ENCODE measurements at regions not wholly inside any gene's neighbourhood (a gene's known extent, or its start where the extent isn't known, plus 50 kb on each side); places are given as distances from the start of the nearest gene placed in this dataset.
"Not testable (repeated sequence)": the region's sequence is repeated elsewhere in the genome, so short reads cannot be mapped to it uniquely, and the experiment has no call there.

DNA sequence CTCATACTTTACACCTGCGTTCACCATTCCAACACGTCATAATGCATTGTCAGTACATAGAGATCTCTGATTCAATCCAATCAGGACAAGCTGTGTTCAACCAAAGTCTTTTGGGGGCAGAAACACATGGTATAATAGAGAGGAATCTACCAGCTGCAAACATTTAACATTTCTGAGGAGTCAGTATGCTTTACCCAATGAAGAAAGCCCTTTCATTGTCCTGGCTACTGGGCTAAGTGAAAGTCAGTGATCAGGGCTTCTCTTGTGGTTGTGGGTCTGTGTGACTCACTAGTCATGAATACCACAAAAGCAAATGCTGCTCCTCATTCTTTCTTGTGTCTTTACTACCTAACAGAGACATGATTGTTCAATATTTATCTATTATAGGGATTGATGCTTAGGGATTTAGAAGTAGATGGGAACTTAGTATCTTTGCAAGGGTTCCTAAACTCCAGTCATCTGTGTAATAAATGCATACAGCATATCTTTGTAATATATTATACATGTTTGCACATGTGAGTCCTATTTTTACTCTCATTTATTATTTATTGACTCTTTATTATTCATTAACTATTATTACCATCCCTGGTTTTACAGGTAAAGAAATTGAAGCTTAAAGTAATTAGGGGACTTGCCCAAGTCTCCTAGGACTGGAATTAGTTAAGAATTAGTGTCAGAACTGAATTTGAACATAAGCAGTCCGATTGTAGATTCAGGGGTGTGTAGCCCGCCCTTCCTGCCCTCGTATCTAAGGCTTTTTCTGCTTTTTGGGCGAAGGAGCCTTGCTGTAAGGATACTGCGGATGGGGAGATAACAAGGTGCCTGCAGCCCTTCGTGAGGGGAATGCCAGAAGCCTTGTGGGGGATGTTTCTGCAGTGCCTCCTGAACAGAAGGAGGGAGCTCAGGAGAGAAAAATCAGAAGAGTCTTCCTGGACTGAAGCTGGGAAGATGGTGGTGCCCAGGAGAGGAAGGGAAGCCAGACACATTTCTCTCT, 353.1 kb upstream of the BOD1L1 start:
- no peak for DNase-seq (ENCODE audit: extremely low read depth, low read depth, low spot score)

GRCh38 chr4:13981499-13981898, 354.0 kb upstream of the BOD1L1 start:
- no peak for DNase-seq (ENCODE audit: extremely low read depth, low read depth, low spot score)

DNA sequence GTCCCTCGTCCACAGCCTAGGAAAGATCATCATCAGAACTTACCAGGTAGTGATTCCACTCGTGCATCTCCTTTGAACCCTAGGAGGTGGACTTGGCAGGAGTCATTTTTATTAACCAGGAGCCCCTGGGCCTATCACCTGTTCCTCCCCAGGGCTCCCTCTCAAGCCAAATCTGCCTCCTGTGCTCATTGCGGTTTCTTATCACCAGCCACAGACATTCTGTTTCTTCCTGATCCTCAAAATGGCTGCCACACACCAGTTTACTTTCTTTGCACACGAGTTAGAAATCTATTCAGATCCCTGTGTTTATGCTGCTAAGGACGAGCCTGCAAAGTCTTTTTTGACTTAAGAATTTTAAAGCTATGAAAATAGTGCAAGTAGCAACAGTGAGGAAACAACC, 354.5 kb upstream of the BOD1L1 start:
- DNase-seq (ENCODE audit: extremely low read depth, low read depth, low spot score): no peak

GRCh38 chr4:13983189-13983790, 355.8 kb upstream of the BOD1L1 start:
- DNase-seq (ENCODE audit: extremely low read depth, low read depth, low spot score): no peak

DNA sequence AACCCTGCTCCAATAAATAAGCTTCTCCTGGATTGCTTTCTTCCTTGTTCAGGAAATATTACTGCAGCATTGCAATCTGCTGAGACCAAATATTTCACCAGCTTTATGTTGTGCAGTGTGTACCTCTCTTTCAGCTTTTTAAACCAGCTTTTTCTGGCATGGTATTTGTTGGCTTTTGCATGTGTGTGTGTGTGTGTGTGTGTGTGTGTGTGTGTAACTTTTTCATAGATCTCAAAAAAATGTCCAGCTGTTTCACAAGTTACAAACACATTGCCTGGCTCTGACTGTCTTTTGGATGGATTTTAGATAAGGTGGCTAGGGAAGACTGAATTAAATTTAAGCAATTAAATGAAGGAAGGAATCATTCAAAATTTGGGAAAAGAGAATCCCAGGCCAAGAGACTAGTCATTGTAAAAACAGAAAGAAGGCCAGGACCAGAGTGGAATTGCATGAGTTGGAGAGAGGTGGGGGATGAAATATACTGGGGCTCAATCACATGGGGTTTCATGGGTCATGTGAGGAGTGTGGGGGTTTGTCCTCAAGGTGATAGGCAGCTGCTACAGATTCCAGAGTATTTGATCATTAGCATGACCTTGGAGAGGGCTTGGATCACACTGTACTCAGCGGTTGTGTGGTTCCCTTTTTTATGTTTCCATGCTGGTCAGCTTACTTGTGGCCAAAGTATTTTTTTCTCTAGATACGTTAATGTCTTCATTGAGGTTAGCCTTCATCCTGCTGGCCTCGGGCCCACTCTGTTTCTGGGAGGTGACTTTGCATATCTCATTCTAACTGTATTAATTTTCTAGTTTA, 357.7 kb upstream of the BOD1L1 start:
- DNase-seq (ENCODE audit: extremely low read depth, low read depth, low spot score): no peak

DNA sequence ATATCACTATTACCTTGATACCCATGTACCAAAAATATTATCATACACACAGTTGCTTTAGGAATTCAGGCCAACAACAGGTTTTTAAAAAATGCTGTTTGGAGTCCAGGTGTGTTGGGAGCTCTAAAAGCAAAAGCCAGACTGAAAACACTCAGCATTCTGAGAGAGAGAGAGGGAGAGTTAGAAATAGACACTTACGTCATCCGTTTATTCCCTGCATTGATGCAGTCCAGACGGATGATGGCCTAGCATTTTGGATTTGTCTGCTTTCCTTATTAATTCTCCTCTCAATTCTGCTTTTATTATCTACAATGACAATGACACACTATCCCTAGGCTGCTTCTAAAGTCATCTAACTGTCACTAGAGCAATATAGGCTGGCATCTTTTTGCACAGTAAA, 358.3 kb upstream of the BOD1L1 start:
- no peak for DNase-seq (ENCODE audit: extremely low read depth, low read depth, low spot score)

DNA sequence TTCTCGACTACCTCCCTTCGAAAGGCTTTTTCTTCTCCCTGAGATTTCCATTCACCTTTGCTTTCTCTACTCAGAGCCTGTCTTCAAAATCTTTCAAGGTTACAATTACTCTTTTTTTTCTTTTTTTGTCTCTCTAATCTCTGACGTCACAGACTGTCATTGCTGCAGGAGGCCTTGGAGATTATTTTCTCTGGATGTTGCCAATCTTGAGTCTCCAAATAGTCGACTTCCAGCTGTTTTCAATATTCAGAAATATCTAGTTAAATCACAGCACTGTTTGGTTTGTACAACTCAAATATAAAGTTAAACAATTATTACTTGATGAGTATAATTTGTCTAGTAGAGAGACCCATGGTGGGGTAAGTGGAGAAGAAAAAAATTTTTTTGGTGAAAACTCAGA, 359.0 kb upstream of the BOD1L1 start:
- no peak for DNase-seq (ENCODE audit: extremely low read depth, low read depth, low spot score)

DNA sequence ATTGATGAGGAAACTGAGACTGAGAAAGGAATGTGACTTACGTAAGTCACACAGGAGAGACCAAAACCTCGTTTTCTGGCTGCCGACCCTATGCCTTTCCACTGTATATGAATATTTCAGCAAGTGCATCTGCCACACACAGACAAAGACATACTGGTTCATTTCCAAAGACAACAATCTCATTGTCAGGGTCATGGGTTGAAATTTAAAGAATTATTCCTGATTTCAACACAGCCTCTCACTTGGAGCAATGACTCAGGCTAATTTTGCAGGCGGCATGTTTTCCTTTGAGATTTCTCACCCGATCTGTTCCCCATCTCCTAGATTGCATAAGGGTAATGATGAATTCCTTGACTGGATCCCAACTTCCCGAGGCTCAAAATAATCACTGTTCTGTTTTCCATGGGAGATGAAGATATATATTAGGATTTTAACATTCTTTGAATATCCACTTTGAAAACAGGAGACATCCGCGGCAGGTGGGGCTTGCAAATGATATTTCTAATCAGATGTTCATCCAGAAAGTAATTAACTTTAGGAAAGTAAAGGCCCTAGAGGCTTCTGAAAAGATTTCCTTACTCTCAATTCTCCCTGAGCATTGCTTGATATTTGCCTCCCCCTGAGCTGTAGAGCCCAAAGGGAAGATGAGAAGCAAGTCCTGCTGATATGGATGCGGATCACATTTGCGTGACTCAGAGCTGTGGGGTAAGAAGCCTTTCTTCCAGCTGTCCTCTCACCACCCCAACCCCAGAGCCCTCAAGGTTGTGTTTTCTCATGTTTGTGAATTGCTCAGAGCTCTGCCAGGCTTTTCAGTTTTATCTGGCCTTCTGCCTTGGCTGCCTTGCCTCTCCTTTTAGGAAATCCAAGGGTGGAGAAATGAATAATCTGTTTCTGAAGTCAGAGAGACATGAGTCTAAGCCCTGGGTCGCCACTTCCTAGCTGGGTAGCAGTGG, 361.1 kb upstream of the BOD1L1 start:
- DNase-seq (ENCODE audit: extremely low read depth, low read depth, low spot score): no peak

DNA sequence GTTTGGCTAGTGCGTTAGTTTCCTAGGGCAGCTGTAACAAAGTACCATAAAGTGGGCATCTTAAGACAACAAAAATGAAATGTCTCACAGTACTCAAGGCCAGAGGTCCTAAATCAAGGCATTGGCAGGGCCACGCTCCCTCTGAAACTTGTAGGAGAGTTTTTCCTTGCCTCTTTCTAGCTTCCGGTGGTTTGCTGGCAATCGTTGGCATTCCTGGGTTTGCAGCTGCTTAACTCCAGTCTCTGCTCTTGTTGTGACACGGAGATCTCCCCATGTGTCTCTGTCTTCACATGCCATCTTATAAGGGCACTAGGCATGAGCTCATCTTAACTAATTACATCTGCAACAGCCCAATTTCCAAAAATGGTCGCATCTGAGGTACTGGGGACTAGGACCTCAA, 362.0 kb upstream of the BOD1L1 start:
- no peak for DNase-seq (ENCODE audit: extremely low read depth, low read depth, low spot score)

GRCh38 chr4:13990596-13991589, 363.4 kb upstream of the BOD1L1 start:
- no peak for DNase-seq (ENCODE audit: extremely low read depth, low read depth, low spot score)

DNA sequence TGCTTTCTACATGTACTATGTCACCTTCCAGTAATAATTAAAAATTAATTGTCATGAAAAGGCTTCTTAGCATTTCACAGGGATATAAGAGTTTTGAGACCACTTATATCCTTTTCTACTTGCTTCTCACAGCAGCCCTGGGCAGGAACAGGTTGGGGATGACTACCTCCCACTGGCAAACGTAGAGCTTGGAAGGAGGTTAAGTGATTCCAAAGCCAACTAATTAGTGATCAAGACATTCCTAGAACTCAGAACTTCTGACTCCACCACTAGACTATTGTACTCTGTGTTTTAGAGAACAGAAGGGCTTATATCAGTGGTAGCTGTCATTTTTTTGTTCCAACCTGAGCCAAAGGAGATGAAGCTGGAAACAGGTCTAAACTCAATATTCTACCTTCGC, 364.5 kb upstream of the BOD1L1 start:
- no peak for DNase-seq (ENCODE audit: extremely low read depth, low read depth, low spot score)

DNA sequence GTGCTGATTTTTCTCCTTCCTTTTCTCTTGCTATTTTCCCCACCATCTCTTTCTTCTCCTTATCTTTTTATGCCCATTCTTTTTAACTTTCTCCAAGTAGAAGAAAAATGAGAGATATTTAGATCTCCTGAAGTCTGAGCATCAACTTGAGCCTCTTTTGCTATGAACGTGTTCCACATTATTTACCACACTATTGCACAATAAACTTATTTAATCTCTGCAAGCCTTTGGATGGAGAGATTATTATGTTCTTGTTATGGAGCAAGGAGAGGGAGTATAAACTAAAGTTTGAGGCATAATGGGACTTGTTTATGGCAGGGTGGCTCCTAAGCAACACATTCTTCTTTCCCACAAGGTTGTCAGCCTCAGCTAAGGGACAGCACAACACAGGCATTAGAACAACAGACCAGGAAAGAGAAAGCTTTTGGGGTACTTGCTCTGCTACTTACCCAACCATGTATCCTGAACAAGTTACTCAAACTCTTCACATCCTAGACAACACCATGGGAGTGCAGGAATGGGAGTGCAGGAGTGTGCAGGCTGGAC, 365.5 kb upstream of the BOD1L1 start:
- DNase-seq (ENCODE audit: extremely low read depth, low read depth, low spot score): no peak

DNA sequence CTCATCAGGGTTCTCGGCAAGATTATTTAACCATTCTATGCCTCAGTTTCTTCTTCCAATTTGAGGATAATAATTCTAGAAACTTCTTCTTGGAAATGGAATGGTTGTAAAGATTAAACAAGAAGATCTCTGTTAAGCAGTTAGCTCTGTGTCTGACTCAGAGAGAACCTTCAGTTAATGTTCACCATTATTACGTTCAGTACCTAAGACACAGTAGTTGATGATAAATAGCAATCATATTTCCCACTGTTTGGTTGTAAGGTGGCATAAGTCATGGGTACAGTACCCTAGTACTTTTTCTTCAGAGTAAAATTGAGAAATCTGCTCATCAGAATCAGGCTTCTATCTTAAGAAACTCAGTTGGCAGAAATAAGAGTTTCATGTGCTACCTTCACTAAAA, 366.5 kb upstream of the BOD1L1 start:
- no peak for DNase-seq (ENCODE audit: extremely low read depth, low read depth, low spot score)

DNA sequence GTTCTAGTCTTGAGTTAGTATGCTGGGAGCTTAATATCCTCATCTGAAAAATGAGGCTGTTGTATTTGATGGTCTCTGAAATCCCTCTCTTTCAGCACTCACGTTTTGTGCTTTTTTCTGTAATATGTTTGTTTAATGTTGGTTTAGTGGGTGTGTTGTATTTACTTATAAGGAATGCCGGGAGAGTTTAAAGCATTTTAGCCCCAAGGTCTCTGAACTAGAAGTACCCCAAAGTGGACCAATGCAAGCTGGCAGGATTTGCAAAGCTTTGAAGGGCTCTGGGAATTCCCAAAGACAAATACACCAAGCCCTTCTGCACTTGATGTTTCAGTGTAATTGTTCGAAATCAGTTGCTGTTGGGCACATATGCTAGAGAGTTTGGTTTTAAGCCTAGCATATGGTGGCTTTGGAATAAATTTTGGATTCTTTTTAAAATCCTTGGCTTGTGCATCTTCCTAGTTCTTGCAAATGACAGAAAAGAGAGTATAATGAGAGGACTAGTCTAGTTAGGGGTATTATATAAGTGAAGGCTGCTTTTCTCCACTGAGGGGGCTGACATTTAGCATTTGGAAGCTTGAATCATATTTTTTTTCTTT, 371.4 kb upstream of the BOD1L1 start:
- no peak for DNase-seq (ENCODE audit: extremely low read depth, low read depth, low spot score)

- DNase-seq (ENCODE audit: extremely low read depth, low read depth, low spot score): no peak
Observed at GRCh38 chr4:14000091-14000814, 372.7 kb upstream of the BOD1L1 start.

GRCh38 chr4:14002331-14002730, 374.8 kb upstream of the BOD1L1 start:
- DNase-seq (ENCODE audit: extremely low read depth, low read depth, low spot score): not testable (repeated sequence)

DNA sequence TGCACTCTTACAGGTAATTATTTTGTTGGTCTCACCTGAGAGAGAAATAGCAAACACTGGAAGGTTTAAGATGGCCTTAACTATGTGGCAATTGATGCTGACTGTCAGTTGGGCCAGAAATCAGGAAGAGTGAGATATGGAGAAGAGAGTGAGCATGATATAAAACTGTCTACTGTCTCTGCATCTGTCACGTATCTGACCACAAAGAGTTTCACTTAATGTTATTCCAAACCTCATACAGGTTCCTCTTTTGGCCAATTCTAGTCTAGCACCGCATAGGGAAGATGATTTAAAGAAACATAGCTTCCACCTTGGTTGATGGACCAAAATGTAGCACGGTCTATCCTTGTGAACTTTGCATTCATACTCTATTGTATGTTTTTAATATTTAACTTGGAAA, 381.0 kb upstream of the BOD1L1 start:
- DNase-seq (ENCODE audit: extremely low read depth, low read depth, low spot score): no peak
